HepG2 (cell line): ENCODE measurements at regions not wholly inside any gene's neighbourhood (a gene's known extent, or its start where the extent isn't known, plus 50 kb on each side); places are given as distances from the start of the nearest gene placed in this dataset.

Source experiments
- CREB3 ChIP-seq: sonication (generic); formaldehyde crosslinking; IDR thresholded peaks from 2 replicates; pipeline ENCODE4 v1.5.0; 2020; ENCODE audit warnings: missing genetic modification reagents
- CTCF ChIP-seq: sonication (generic); formaldehyde crosslinking; IDR thresholded peaks from 2 replicates; pipeline ENCODE4 v1.5.0; 2020; ENCODE audit warnings: mild to moderate bottlenecking, missing genetic modification reagents, moderate library complexity
- RARA ChIP-seq: IDR thresholded peaks from 2 replicates; pipeline ENCODE4 v1.6.1; 2016; ENCODE audit warnings: missing genetic modification reagents, missing compliant biosample characterization
- TARDBP ChIP-seq: sonication (generic); formaldehyde crosslinking; IDR thresholded peaks from 2 replicates; pipeline ENCODE4 v1.8.0; 2022; ENCODE audit warnings: mild to moderate bottlenecking, missing genetic modification reagents
- ZNF282 ChIP-seq: fragments of 450-650 bp; IDR thresholded peaks from 2 replicates; pipeline ENCODE4 v1.6.1; 2018; ENCODE audit not compliant: partially characterized antibody

GRCh38 chr22:22092101-22092500 lies 109.5 kb upstream of the TOP3B start:
- no peak for TF ChIP-seq ZNF282
- TF ChIP-seq RARA = no peak
- TF ChIP-seq CTCF (CRISPR knock-in tag) = no peak
- no peak for TF ChIP-seq CREB3 (CRISPR knock-in tag)
- no peak for TF ChIP-seq TARDBP
